Natural killer cell (primary cell): ENCODE measurements at regions not wholly inside any gene's neighbourhood (a gene's known extent, or its start where the extent isn't known, plus 50 kb on each side); places are given as distances from the start of the nearest gene placed in this dataset.

ENCODE experiments used
- ATAC-seq, 3 donors: fragments of 150-1000 bp in 2 of 3; fragments of 200-7000 bp in 1 of 3; cut with Tn5 transposase; 1 replicate in 1 of 3; 2 replicates in 2 of 3; pipeline ENCODE4 v1.10.0; 2021; ENCODE audit warnings: mild to moderate bottlenecking in 2 of 3, moderate library complexity in 2 of 3
- DNase-seq, 2 donors: peaks; one replicate each; pipeline versions ENCODE4 v3.0.0 to v3.0.0-alpha.2; 2013 to 2021; ENCODE audit warnings: mixed read lengths in 1 of 2
- H3K27ac ChIP-seq: one replicate; pipeline ENCODE4 v1.5.1; 2013; ENCODE audit warnings: mild to moderate bottlenecking, low read length
- H3K27me3 ChIP-seq: one replicate; pipeline ENCODE4 v1.6.1; 2013; ENCODE audit warnings: low read length; ENCODE audit not compliant: control insufficient read depth, insufficient read depth
- H3K36me3 ChIP-seq: one replicate; pipeline ENCODE4 v1.6.1; 2013; ENCODE audit warnings: low read length; ENCODE audit not compliant: control insufficient read depth, insufficient read depth
- H3K4me1 ChIP-seq: one replicate; pipeline ENCODE4 v1.6.1; 2013; ENCODE audit warnings: low read length; ENCODE audit not compliant: control insufficient read depth, insufficient read depth
- H3K4me3 ChIP-seq: one replicate; pipeline ENCODE4 v1.5.1; 2013; ENCODE audit warnings: low read length
- H3K9me3 ChIP-seq: one replicate; pipeline ENCODE4 v1.6.1; 2013; ENCODE audit warnings: low read length; ENCODE audit not compliant: control insufficient read depth, insufficient read depth
- H3K27ac Mint-ChIP-seq, 2 donors: one replicate each; pipeline ENCODE4 v1.8.0; 2022; ENCODE audit warnings: mild to moderate bottlenecking in 2 of 2, mixed read lengths in 2 of 2, moderate library complexity in 1 of 2
- H3K27me3 Mint-ChIP-seq, 2 donors: one replicate each; pipeline ENCODE4 v1.8.0; 2022; ENCODE audit warnings: low read depth in 2 of 2, mixed read lengths in 2 of 2
- H3K36me3 Mint-ChIP-seq: one replicate; pipeline ENCODE4 v1.8.0; 2022; ENCODE audit warnings: mixed read lengths
- H3K4me1 Mint-ChIP-seq, 2 donors: one replicate each; pipeline ENCODE4 v1.8.0; 2022; ENCODE audit warnings: mixed read lengths in 2 of 2
- H3K4me3 Mint-ChIP-seq: one replicate; pipeline ENCODE4 v1.8.0; 2022; ENCODE audit warnings: mild to moderate bottlenecking, moderate library complexity, mixed read lengths
- H3K9me3 Mint-ChIP-seq, 2 donors: one replicate each; pipeline ENCODE4 v1.8.0; 2022; ENCODE audit warnings: mixed read lengths in 2 of 2
- WGBS: methylation state at CpG from one replicate; pipeline ENCODE4 v1.1.7; 2013; ENCODE audit warnings: missing lambda C conversion rate; ENCODE audit not compliant: insufficient coverage; 5-methylcytosine and 5-hydroxymethylcytosine counted together
- intact Hi-C: fragments of 100-400 bp; cut with micrococcal nuclease; formaldehyde crosslinking; loops from one replicate; pipeline ENCODE4 v1.14.2; 2022
- TF ChIP-seq, protein P1 (sequence below): fragments of 200-600 bp; IDR thresholded peaks from one replicate; pipeline ENCODE4 v1.8.0; 2022; ENCODE audit warnings: antibody characterized with exemption

DNA sequence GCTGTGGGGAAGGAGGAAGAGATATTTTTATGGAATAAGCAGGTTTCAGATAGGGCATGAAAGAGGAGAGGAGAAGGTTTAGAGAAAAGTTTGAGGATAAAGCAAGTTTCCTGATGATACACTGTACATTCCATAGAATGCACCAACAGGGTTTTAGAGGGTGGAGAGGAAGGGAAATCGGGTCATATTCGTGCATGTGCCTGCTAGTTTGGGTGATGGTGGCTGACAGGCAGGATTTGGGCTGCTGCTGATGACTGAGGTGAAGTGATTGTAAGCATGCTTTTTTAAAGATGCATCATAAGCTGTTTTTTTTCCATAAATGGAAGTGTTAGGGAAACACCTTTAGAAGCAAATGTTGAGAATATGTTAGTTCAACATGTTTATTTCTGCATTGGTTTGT is 68.8 kb downstream of the PMAIP1 start:
- Mint-ChIP-seq H3K27ac (no peak overlapping the region), H3K9me3 (no peaks in the 10 kb centered on the region), H3K4me1 (peaks cover 7 to 8% of the 10 kb centered on the region in 2 donors), H3K4me3 (no peak overlapping the region), H3K27me3 (peaks cover 19 to 31% of the 10 kb centered on the region in 2 donors), H3K36me3 (no peaks in the 10 kb centered on the region)
- TF ChIP-seq, protein P1, sequence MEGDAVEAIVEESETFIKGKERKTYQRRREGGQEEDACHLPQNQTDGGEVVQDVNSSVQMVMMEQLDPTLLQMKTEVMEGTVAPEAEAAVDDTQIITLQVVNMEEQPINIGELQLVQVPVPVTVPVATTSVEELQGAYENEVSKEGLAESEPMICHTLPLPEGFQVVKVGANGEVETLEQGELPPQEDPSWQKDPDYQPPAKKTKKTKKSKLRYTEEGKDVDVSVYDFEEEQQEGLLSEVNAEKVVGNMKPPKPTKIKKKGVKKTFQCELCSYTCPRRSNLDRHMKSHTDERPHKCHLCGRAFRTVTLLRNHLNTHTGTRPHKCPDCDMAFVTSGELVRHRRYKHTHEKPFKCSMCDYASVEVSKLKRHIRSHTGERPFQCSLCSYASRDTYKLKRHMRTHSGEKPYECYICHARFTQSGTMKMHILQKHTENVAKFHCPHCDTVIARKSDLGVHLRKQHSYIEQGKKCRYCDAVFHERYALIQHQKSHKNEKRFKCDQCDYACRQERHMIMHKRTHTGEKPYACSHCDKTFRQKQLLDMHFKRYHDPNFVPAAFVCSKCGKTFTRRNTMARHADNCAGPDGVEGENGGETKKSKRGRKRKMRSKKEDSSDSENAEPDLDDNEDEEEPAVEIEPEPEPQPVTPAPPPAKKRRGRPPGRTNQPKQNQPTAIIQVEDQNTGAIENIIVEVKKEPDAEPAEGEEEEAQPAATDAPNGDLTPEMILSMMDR: no peak
- Histone ChIP-seq H3K27ac (no peak overlapping the region), H3K9me3 (no peaks in the 10 kb centered on the region), H3K27me3 (no peaks in the 10 kb centered on the region), H3K4me1 (no peaks in the 10 kb centered on the region), H3K36me3 (no peaks in the 10 kb centered on the region), H3K4me3 (no peak overlapping the region)
- DNase-seq (no peak), ATAC-seq (no peak)
- intact Hi-C loops: no loop called here
- 87% methylated on average over 2 of the region's 2 CpGs for WGBS

DNA sequence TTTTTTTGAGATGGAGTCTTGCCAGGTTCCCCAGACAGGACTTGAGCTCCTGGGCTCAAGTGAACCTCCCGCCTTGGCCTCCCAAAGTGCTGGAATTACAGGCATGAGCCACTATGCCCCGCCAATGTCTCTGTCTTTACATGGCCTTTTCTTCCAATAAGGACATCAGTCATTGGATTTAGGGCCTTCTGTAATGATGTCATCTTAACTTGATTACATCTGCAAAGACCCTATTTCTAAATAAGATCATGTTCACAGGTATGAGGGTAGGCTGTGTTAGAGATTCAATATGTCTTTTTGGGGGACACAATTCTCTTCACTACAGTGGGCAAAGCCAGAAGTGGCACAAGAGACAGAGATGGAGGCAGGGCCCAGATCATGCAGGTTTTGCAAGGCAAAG is 68.1 kb downstream of the PMAIP1 start:
- no peaks in the 10 kb centered on the region for H3K36me3 ChIP-seq
- Mint-ChIP-seq H3K36me3 (no peaks in the 10 kb centered on the region), H3K27me3 (peaks cover 22 to 31% of the 10 kb centered on the region in 2 donors), H3K27ac (no peak overlapping the region), H3K4me3 (no peak overlapping the region), H3K4me1 (peaks cover 7 to 8% of the 10 kb centered on the region in 2 donors), H3K9me3 (no peaks in the 10 kb centered on the region)
- H3K27me3 ChIP-seq: no peaks in the 10 kb centered on the region
- H3K4me1 ChIP-seq: no peaks in the 10 kb centered on the region
- 89% methylated on average over 2 of the region's 2 CpGs for WGBS
- TF ChIP-seq, protein P1: no peak
- DNase-seq (no peak), ATAC-seq (no peak)
- intact Hi-C loops: no loop called here
- no peak overlapping the region for H3K27ac ChIP-seq
- no peak overlapping the region for H3K4me3 ChIP-seq
- H3K9me3 ChIP-seq: no peaks in the 10 kb centered on the region

DNA sequence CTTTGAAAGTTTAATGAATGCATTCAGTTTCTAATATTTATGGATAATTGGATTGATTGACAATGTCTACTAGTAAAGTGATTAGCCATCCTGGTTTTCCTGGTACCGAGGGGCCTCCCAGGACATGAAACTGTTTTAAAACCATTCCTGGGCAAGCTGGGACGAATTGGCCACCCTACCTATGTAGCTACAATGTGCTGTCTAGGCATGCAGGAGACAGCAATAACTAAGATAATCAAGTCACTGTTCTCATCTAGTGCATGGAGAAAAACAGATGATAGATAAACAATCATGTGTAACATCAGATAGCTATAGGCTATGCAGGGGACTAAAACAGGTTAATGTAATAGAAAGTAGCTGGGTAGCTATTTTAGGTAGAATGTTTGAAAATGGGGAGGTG is 67.1 kb downstream of the PMAIP1 start:
- H3K27ac Mint-ChIP-seq: no peak overlapping the region
- TF ChIP-seq, protein P1: no peak

DNA sequence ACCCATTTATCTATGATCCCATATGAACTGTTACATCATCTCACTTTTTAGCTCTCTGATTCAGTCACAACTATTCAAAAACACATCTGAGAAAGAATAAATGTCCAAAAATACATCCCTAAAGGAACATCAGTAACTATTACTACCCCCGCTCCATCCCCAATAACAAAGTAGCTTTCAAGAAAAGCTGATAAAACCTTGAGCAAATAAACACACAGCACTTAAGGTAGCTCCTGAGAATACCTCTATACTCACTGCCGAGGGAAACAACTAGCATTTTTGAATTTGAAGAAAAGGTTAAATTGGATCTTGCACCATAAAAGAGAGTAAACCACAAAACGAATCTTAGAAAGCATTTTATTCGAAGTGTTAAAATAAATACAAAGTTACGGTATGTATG is 63.4 kb downstream of the PMAIP1 start:
- Histone ChIP-seq H3K36me3 (no peaks in the 10 kb centered on the region), H3K9me3 (no peaks in the 10 kb centered on the region), H3K4me3 (no peak overlapping the region), H3K27me3 (no peaks in the 10 kb centered on the region), H3K27ac (no peak overlapping the region), H3K4me1 (no peaks in the 10 kb centered on the region)
- Mint-ChIP-seq H3K4me1 (no peaks in the 10 kb centered on the region), H3K4me3 (no peak overlapping the region), H3K9me3 (no peaks in the 10 kb centered on the region), H3K27ac (no peak overlapping the region), H3K36me3 (no peaks in the 10 kb centered on the region), H3K27me3 (peaks cover 18 to 32% of the 10 kb centered on the region in 2 donors)
- TF ChIP-seq, protein P1: no peak
- DNase-seq (no peak), ATAC-seq (no peak)
- WGBS: 85% methylated on average over 1 of the region's 5 CpGs
- intact Hi-C loops: no loop called here

More for the DNA sequence above, 67.1 kb downstream of the PMAIP1 start:
- H3K4me3 Mint-ChIP-seq: no peak overlapping the region
- no peaks in the 10 kb centered on the region for H3K9me3 Mint-ChIP-seq
- ATAC-seq (no peak), DNase-seq (no peak)
- peaks cover 22 to 31% of the 10 kb centered on the region in 2 donors for H3K27me3 Mint-ChIP-seq
- H3K36me3 Mint-ChIP-seq: no peaks in the 10 kb centered on the region
- intact Hi-C loops: no loop called here
- 78% methylated on average over 2 of the region's 2 CpGs for WGBS
- no peaks in the 10 kb centered on the region for H3K36me3 ChIP-seq
- no peaks in the 10 kb centered on the region for H3K4me1 ChIP-seq
- no peaks in the 10 kb centered on the region for H3K27me3 ChIP-seq
- no peak overlapping the region for H3K27ac ChIP-seq
- H3K4me3 ChIP-seq: no peak overlapping the region
- peaks cover 7 to 8% of the 10 kb centered on the region in 2 donors for H3K4me1 Mint-ChIP-seq
- no peaks in the 10 kb centered on the region for H3K9me3 ChIP-seq
